HG02852 (cell line): ENCODE measurements at regions not wholly inside any gene's neighbourhood (a gene's known extent, or its start where the extent isn't known, plus 50 kb on each side); places are given as distances from the start of the nearest gene placed in this dataset.

Source experiments
- ATAC-seq: cut with Tn5 transposase; IDR thresholded peaks from one replicate; pipeline ENCODE4 v1.9.1; 2021; ENCODE audit warnings: mild to moderate bottlenecking, moderate library complexity; ENCODE audit not compliant: unreplicated experiment

DNA sequence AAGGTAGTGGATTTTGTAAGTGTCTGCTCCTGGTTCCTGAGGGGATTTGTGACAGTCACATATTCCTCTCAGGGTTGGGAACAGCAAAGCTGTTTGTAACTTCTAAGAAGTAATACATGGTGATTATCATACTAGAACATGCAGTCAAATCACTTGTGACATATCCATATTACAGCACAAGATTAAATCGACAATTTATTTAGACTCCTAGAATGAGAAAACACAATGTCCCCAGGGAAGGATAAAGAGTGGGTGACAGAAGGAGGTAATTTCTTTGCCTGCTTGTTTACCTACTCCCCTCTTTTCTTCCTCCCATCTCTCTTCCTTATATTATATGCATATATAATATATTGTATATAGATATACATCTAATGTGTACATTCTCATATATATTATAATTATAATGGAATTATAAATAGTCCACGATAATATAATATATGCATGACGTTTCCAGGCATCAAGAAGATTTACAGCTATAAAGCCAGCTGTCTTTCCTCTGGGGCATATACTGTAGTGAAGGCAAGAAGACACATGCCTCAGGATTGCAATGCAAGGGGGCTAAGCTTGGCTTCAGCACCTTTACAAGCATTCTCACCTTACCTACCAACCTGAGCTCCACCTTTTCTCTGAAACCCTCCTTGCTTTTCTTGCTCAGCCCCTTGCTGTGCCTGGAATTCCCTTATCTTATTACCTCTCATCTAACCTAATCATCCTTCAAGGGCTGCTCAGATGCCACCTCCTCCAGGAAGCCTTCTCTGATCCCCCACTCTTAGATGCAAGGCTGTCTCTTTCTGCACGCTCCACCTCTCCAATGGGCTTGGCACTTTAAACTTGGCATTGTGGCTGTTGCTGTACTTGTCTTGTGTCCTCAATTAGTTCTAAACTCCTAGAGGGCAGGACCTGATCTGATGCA is 73.1 kb upstream of the PIAS1 start:
- no peak for ATAC-seq

DNA sequence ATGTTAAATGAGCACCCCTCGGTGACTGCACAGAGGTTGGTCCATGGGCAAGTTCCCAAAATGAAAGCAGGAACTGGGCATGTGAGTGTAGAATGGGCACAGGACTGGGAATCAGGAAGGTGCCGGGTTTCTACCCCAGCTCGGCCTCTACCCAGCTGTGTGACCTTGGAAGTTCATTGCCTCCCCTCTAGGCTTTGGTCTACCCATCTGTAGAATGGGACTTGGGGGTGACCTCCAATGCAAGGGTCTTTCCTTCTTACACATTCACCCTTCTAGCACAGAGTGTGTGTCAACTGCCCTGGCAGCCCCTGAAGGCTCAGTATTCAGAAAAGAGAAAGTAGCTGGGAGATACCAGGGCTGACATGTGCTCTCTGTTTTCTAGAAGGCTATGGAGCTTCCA is 72.3 kb upstream of the PIAS1 start:
- ATAC-seq, result no peak

DNA sequence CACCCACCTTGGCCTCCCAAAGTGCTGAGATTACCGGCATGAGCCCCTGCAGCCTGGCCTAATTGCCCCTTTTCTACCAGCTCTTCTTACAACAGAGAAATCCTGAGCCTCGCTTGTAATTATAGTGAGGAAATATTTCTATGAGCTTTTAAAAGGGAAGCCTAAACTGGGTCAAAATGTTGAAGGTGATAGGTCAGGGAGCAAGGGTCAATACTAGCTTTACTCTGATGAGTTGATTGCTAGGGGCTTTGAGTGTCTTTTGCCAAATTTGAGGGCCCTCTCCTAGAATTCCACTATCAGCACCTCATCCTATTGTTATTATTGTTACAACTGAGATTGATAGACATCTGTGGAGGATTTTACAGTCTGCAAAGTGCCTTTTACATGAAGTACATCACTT is 62.4 kb upstream of the PIAS1 start:
- no peak for ATAC-seq

DNA sequence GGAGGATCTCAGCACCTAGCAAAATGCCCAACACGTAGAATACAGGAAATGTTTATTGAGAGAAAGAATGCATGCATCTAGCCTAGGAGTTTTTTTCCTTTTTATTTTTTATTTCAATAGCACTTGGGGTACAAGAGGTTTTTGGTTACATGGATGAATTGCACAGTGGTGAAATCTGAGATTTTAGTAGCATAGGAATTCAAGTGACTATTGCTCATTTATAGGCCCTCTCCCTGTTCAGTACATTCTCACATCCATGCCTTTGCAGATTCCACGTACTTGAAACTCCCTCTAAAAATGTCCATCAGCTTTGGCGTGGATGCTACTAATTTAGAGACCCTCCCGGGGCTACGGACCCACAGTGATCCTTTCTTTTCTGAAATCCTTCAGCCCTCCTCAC is 61.7 kb upstream of the PIAS1 start:
- ATAC-seq, result no peak

DNA sequence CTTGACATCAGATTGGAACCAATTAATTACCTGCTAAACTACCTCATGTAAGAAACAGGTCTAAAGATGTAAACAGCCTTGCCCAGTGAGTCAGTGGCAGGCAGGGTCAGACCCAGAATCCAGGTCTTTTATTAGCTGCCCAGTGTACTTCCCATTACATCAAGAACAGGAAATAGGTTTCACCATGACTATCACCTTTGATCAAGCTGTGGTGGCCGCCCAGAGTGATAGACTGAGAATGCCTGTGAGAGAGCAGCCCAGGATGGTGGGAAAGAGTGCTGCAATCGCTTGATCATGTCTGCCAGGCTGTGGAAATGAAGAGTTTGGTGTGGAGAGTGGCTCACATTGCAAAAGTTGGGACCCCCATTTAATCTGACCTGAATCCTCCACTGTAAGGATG is 61.3 kb upstream of the PIAS1 start:
- no peak for ATAC-seq

DNA sequence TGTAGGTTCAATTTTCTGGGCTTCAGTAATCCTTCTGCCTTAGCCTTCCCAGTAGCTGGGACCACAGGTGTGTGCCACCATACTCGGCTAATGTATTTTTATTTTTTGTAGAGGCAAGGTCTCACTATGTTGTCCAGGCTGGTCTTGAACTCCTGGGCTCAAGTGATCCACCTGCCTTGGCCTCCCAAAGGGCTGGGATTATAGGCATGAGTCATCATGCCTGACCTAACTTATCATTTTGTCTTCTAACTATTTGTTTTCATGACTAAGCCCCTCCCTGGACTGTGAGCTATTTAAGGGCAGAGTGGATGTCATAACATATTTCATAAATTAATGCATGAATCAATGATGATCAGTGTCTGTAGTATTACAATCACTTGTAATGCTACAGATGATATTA is 56.1 kb upstream of the PIAS1 start:
- ATAC-seq, result no peak

DNA sequence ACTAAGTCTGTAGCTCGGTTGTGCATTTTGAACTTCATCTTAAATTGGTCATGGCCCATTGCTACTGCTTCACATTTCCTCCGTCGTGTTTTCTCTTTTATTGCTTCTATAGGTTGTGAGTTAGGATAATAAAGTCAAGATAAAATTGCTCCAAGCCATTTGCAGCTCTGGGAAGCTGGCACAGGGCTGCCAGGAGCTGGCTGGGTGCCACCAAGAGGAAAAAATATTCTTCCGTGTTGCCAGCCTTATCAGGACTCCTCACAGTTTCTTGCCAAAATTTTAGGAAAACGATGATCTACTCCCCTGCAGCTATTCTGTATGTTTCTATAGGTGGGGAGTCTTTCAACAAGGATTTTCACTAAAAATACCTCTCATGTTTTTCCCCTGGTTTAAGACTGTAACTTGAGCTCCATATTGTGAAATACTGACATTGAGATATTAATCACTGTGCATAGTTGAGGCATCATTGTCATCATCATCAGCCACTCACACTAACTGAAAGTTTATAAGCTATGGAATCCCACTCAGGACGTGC is 55.4 kb upstream of the PIAS1 start:
- no peak for ATAC-seq

DNA sequence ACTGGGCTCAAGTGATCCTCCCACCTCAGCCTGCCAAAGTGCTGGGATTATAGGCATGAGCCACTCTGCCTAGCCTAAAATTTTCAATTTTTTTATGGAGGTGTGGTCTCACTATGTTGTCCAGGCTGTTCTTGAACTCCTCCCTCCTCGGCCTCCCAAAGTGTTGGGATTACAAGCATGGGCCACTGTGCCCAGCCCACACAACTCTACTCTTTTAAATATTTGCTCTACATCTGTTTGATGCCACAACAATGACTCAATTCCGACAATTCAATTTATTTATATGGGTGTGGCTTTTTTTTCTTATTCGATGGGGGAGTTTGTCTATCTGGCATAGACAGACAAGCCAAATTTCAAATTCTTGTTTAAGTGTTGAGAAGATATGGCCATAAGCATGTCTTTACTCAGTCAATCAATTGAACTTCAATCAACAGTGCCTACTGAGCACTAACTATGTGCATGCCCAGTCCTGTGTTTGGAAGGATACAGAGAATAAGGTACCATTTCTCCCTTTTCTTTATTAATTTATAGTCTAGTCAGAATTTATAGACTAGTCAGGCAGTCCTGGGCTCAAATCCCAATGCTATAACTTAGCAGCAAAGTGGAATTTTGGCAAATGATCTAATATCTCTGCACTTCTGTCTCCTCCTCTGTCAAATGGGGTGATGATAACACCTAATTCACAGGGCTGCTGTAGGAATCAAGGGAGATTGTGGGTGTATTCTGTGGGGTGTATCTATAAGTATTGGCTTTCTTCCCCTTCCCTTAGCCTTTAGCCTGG is 54.6 kb upstream of the PIAS1 start:
- no peak for ATAC-seq

DNA sequence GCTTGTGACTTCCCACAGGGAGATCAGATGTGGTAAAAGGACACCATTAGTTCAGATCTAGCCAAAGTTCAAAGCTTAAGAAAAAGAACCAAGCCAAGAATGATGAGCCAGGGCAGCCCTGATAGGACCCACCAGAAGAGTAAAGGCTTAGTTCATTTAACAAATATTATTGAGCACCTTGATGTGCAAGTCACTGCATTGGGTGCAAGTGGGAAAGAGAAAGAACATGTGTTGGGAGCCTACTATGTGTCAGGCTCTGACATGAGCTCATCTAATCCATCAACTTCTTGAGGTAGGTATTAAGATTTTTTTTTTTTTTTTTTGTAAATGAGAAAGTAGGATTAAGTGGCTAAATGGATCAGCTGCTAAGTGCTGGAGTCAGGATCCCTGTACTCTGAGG is 53.4 kb upstream of the PIAS1 start:
- no peak for ATAC-seq

DNA sequence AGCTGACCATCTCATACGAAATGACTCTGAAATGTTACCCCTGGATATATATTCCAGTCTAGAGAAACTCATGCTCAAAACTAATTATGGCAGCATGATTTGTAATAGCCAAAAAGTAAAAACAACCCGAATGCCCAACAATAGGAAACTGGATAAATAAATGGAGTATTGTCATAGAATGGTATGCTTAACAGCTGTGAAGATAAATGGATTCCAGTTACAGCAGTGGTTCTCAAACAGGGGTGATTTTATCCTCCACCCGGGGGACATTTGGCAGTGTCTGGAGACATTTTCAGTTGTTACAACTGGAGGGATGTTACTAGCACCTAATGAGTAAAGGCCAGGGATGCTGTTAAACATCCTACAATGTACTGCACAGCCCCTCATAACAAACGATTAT is 52.3 kb upstream of the PIAS1 start:
- ATAC-seq, result no peak

DNA sequence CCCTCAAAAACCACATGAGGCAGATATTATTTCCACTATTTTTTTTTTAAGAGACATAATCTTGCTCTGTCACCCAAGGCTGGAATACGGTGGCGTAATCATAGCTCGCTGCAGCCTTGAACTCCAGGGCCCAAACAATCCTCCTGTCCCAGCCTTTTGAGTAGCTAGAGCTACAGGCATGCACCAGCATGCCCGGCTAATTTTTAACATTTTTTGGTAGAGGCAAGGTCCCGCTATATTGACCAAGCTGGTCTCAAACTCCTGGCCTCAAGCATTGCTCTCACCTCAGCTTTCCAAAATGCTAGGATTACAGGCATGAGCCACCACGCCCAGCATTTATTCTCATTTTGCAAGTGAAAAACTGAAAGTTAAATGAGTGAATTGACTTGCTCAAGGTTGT is 50.8 kb upstream of the PIAS1 start:
- no peak for ATAC-seq
